NT2/D1 (cell line): ENCODE measurements at regions not wholly inside any gene's neighbourhood (a gene's known extent, or its start where the extent isn't known, plus 50 kb on each side); places are given as distances from the start of the nearest gene placed in this dataset.

Source experiments
- YY1 ChIP-seq: IDR thresholded peaks from 2 replicates; pipeline ENCODE4 v1.6.1; 2011; ENCODE audit not compliant: insufficient read length, insufficient read depth
- ZNF274 ChIP-seq: IDR thresholded peaks from 2 replicates; pipeline ENCODE4 v1.6.1; 2011; ENCODE audit warnings: mild to moderate bottlenecking, low read depth, low read length

DNA sequence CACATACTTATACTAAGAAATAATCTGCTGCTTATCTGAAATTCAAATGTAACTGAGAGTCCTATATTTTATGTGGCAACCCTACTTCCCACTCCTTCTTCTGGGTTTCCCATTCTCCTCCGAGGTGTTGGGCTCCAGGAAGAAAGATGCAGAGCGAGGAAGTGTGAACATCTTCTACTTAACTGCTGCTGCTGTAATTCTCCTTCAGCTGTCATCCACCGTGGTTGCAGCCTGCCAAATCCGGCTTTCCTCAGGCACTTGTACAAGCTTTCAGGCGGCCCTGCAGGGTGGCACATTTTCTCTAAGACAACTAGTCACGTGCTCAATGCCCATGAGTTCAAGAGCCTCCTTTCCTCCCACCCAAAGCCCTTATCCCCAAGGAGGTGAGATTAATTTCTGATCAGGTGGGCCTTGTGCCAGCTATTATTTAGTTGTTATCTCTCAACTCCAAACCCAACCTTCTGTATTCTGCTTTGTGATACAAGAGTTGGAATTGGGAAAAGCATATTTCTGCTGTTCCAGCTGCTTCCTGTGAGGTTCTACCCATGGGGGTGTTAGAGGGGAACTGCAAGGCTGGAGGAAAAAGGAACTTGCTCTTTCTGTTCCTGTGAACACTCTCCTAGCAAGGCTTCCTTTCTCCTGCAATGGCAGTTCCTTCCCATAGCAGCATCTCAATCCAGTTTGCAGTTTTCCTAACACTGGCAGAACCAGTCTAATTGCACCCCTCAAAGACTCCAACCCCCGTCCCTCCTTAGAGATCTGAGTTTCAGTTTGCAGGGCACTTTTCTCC, 67.6 kb upstream of the RBBP6 start:
- no peak for TF ChIP-seq YY1
- TF ChIP-seq ZNF274: no peak
